ENCODE measurements at regions not wholly inside any gene's neighbourhood (a gene's known extent, or its start where the extent isn't known, plus 50 kb on each side); places are given as distances from the start of the nearest gene placed in this dataset.

DNA sequence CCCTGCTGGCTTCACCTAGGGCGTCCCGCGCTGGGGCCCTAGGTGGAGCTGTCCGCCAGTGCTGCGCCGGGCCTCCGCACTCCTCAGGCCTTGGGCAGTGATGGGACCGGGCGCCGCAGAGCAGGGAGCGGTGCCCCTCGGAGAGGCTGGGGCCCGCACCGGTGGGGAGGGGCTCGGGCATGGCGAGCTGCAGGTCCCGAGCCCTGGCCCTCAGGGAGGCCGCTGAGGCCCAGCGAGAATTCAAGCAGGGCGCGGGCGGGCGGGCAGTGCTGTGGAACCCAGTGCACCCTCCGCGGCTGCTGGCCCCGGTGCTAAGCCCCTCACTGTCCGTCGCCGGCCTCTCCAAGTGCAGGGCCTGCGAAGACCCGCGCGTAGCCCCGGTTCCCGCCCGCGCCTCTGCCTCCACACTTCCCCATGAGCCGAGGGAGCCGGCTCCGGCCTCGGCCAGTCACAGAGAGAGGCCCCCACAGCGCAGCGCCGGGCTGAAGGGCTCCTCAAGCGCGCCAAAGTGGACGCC is 565.1 kb upstream of the NDST4 start:
- TF ChIP-seq CTCF (IDR thresholded peaks at IDR 0.05): no peak
- no peak for TF ChIP-seq POLR2A (IDR thresholded peaks at IDR 0.05)
- no peak for TF ChIP-seq POLR2AphosphoS5 (IDR thresholded peaks at IDR 0.05; ENCODE audit: insufficient read depth in 1 of 2, low read depth in 1 of 2)

All from vagina (tissue), 2 donors.